Smooth muscle cell (in vitro differentiated cells): ENCODE measurements at regions not wholly inside any gene's neighbourhood (a gene's known extent, or its start where the extent isn't known, plus 50 kb on each side); places are given as distances from the start of the nearest gene placed in this dataset.

Source experiments
- DNase-seq: peaks from one replicate; lab custom pipeline; 2025; ENCODE audit not compliant: unreplicated experiment; lab: John Stamatoyannopoulos, UW
- H2AFZ ChIP-seq: fragments of 200-600 bp; sonication (generic); 2 replicates; pipeline ENCODE4 v1.6.0; 2016; ENCODE audit warnings: antibody characterized with exemption, low read depth, mild to moderate bottlenecking
- H3F3A ChIP-seq: fragments of 200-600 bp; sonication (generic); 2 replicates; pipeline ENCODE4 v1.6.0; 2017; ENCODE audit warnings: antibody characterized with exemption, low read depth
- H3K27ac ChIP-seq: fragments of 200-600 bp; sonication (generic); 2 replicates; pipeline ENCODE4 v1.5.1; 2016; ENCODE audit warnings: low read depth, mild to moderate bottlenecking
- H3K27me3 ChIP-seq: fragments of 200-600 bp; sonication (generic); 2 replicates; pipeline ENCODE4 v1.6.1; 2016; ENCODE audit warnings: low read depth, mild to moderate bottlenecking
- H3K36me3 ChIP-seq: fragments of 200-600 bp; sonication (generic); 2 replicates; pipeline ENCODE4 v1.5.1; 2016; ENCODE audit warnings: low read depth
- H3K4me1 ChIP-seq: fragments of 200-600 bp; sonication (generic); 2 replicates; pipeline ENCODE4 v1.5.1; 2016; ENCODE audit warnings: low read depth
- H3K4me2 ChIP-seq: fragments of 200-600 bp; sonication (generic); 2 replicates; pipeline ENCODE4 v1.6.0; 2016; ENCODE audit warnings: mild to moderate bottlenecking
- H3K4me3 ChIP-seq: fragments of 200-600 bp; sonication (generic); 2 replicates; pipeline ENCODE4 v1.5.1; 2016; ENCODE audit warnings: mild to moderate bottlenecking
- H3K79me2 ChIP-seq: fragments of 200-600 bp; sonication (generic); 2 replicates; pipeline ENCODE4 v1.6.0; 2016; ENCODE audit warnings: low read depth, mild to moderate bottlenecking
- H3K9ac ChIP-seq: fragments of 200-600 bp; sonication (generic); 2 replicates; pipeline ENCODE4 v1.6.0; 2016; ENCODE audit warnings: low read depth
- H3K9me3 ChIP-seq: fragments of 200-600 bp; sonication (generic); replicated peaks from 2 replicates; pipeline ENCODE4 v1.5.1; 2016; ENCODE audit warnings: low read depth
- H4K20me1 ChIP-seq: fragments of 200-600 bp; sonication (generic); 2 replicates; pipeline ENCODE4 v1.6.0; 2016; ENCODE audit warnings: low read depth
- CTCF ChIP-seq: fragments of 200-600 bp; sonication (generic); IDR thresholded peaks from 2 replicates; pipeline ENCODE4 v1.5.1; 2017; ENCODE audit warnings: borderline replicate concordance, mild to moderate bottlenecking, antibody characterized with exemption; ENCODE audit not compliant: insufficient read depth, poor library complexity, severe bottlenecking
- WGBS: methylation state at CpG from one replicate; pipeline ENCODE4 v1.1.7; 2016; ENCODE audit warnings: low lambda C conversion rate; 5-methylcytosine and 5-hydroxymethylcytosine counted together

DNA sequence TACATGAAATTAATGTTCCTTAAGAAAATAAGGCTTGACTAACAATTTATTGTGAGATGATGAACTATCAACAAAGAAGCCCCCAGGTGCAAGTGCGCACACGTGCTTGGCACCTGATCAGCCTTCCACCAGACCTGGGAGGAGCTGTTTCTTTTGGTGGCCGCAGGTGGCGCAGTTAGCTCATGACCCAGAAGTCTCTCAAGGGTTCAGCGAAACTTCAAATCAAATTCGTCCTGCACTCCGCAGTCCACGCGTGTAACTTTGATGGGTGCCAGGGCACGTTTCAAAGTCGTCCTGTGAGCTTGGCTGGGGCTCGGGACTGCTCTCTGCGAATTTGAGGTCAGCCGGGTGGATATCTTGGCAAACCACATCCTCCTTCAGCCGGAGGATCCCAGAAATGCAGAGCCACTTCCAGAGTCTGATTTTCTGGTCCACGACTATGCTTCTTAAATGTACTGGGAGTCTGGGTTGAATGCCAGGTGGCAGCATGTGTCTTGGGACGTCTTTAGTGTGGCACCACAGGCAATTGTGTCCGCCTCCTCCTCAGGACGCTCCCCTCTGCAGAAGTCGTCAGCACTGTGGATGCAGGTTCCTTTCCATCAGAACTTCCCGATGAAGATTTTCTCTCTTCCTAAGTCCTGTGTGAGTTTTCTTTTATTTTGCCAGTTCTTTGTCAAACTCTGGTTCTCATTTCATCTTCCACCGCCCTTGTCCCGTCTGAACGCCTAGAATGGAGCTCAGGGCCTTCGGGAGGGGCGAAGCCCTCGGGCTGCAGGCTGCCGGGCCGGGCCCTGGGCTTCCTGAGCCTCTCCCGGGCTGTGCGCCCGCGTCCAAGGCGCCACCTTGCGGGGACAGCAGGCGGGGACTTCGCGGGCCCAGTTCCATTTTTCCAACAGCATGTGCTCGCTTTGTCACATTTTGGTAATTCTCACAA is 61.3 kb upstream of the RAPGEF4 start:
- peak; percentile 3 for DNase-seq
- Histone ChIP-seq H3K9ac (no peak overlapping the region), H3K4me1 (no peaks in the 10 kb centered on the region), H3K27me3 (no peaks in the 10 kb centered on the region), H2AFZ (peak overlapping the region; percentile 36), H3K27ac (no peak overlapping the region), H4K20me1 (no peaks in the 10 kb centered on the region), H3K4me3 (no peak overlapping the region), H3K36me3 (no peaks in the 10 kb centered on the region), H3K4me2 (peak overlapping the region; percentile 23), H3K9me3 (no peaks in the 10 kb centered on the region), H3K79me2 (no peaks in the 10 kb centered on the region), H3F3A (no peaks in the 10 kb centered on the region)
- WGBS, result 51% methylated on average over 39 of the region's 39 CpGs
- peak; percentile 67 for TF ChIP-seq CTCF

DNA sequence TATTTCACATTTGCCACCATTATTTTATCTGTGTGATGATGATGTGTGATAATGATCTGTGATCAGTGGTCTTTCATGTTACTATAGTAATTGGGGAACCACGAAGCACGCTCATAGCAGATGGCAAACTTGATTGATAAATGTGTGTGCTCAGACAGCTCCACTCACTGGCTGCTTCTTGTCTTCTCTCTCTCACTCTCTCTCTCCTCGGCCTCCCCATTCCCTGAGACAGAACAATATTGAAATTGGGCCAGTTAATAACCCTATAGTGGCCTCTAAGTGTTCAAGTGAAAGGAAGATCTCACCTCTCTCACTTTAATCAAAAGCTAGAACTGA is 60.7 kb upstream of the RAPGEF4 start:
- Histone ChIP-seq H3K36me3 (no peaks in the 10 kb centered on the region), H4K20me1 (no peaks in the 10 kb centered on the region), H3K4me1 (no peaks in the 10 kb centered on the region), H3F3A (no peaks in the 10 kb centered on the region), H3K9me3 (no peaks in the 10 kb centered on the region), H3K4me2 (no peak overlapping the region), H3K27me3 (no peaks in the 10 kb centered on the region), H3K27ac (no peak overlapping the region), H3K9ac (no peak overlapping the region), H2AFZ (no peak overlapping the region), H3K79me2 (no peaks in the 10 kb centered on the region), H3K4me3 (no peak overlapping the region)
- TF ChIP-seq CTCF, result no peak
- no peak for DNase-seq
- WGBS, result 45% methylated on average over 3 of the region's 3 CpGs

DNA sequence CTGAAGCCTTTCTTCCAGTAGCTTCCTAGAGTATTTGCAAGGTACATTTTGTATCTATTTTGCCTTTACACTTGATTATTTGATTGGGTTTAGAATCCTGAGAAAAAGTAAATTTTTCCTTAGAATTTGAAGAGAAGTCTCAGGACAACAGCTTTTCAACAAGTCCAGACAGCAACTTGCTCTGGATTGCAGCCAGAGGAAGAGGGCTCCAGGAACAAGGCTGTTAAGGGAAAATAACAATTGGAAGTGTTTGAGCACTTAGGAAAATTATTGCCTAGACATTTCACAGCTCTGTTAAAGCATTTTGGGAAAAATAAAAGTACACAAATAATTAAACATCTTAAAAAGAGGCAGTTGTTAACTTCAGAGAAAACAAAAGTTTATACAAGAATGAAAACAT is 58.3 kb upstream of the RAPGEF4 start:
- no peak overlapping the region for H3K4me2 ChIP-seq
- no peak overlapping the region for H3K27ac ChIP-seq
- no peaks in the 10 kb centered on the region for H3K9me3 ChIP-seq
- no peaks in the 10 kb centered on the region for H3K36me3 ChIP-seq
- no peak for DNase-seq
- H3K4me1 ChIP-seq, result no peaks in the 10 kb centered on the region
- no peaks in the 10 kb centered on the region for H3K27me3 ChIP-seq
- no peak overlapping the region for H3K9ac ChIP-seq
- no peak overlapping the region for H3K4me3 ChIP-seq
- no peak overlapping the region for H2AFZ ChIP-seq
- H3F3A ChIP-seq, result no peaks in the 10 kb centered on the region
- no peaks in the 10 kb centered on the region for H3K79me2 ChIP-seq
- H4K20me1 ChIP-seq, result no peaks in the 10 kb centered on the region
- no peak for TF ChIP-seq CTCF

DNA sequence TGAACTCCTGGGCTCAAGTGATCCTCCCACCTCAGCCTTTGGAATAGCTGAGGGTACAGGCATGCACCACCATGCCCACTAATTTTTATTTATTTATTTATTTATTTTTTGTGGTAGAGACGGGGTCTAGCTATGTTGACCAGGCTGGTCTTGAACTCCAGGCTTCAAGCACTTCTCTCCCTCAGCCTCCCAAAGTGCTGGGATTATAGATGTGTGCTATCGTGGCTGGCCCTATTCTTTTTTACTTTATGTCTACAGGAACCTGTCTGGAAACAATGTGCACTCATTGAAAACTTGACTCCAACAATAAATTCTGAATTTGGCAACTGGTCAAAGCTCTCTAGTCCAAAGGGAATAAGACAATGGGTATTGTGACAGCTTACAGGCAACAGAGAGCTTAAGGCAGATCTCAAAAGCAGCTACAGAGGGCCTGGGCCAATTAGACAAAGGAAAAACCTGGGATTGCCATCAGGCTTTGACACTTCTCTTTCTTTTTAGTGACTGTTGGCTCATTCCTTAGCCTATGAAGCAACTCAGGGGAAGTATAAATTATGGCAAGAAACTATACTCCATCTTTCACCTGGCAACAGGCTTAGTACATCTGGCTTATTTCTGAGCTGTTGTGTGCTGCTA is 55.1 kb upstream of the RAPGEF4 start:
- Histone ChIP-seq H3K27ac (no peak overlapping the region), H3K9ac (no peak overlapping the region), H3K4me3 (no peak overlapping the region), H3F3A (no peaks in the 10 kb centered on the region), H2AFZ (no peak overlapping the region), H3K79me2 (no peaks in the 10 kb centered on the region), H4K20me1 (no peaks in the 10 kb centered on the region), H3K4me2 (no peak overlapping the region), H3K9me3 (no peaks in the 10 kb centered on the region), H3K4me1 (no peaks in the 10 kb centered on the region), H3K36me3 (no peaks in the 10 kb centered on the region), H3K27me3 (no peaks in the 10 kb centered on the region)
- TF ChIP-seq CTCF, result no peak
- WGBS, result 88% methylated on average over 2 of the region's 2 CpGs
- DNase-seq, result no peak
